IMR-90 (cell line): ENCODE measurements at regions not wholly inside any gene's neighbourhood (a gene's known extent, or its start where the extent isn't known, plus 50 kb on each side); places are given as distances from the start of the nearest gene placed in this dataset.
"Not testable (repeated sequence)": the region's sequence is repeated elsewhere in the genome, so short reads cannot be mapped to it uniquely, and the experiment has no call there.

Experiments used
- ATAC-seq: fragments of 200-7000 bp; cut with Tn5 transposase; 2 replicates; pipeline ENCODE4 v1.9.1; 2020; ENCODE audit warnings: low read depth, mild to moderate bottlenecking, moderate library complexity
- BruUV-seq: library from RNA; stranded (reverse); fragments of 400-500 nt; replicated peaks from 2 replicates; lab custom pipeline; 2021; lab: Mats Ljungman, UMichigan
- CTCF ChIA-PET: fragments of 300-600 bp; formaldehyde crosslinking; extraction: SDS; loops from one replicate; lab custom pipeline; 2021; ENCODE audit warnings: antibody characterized with exemption; lab: Yijun Ruan, JAX
- POLR2A ChIA-PET: fragments of 300-600 bp; sonication (Branson Sonifier 250); formaldehyde crosslinking; loops from one replicate; lab custom pipeline; 2022; ENCODE audit warnings: antibody characterized with exemption; ENCODE audit not compliant: unreplicated experiment; lab: Charles Lee
- DNase-seq: peaks from one replicate; pipeline ENCODE4 v3.0.0; 2013
- H2AFZ ChIP-seq: replicated peaks from 2 replicates; pipeline ENCODE3; 2013; ENCODE audit warnings: low read length, mild to moderate bottlenecking; ENCODE audit not compliant: poor library complexity
- H2AK5ac ChIP-seq: 2 replicates; pipeline ENCODE4 v1.6.1; 2013; ENCODE audit warnings: low read depth, low read length, inconsistent platforms
- H2AK9ac ChIP-seq: replicated peaks from 2 replicates; pipeline ENCODE3; 2013; ENCODE audit warnings: mild to moderate bottlenecking, low read depth, low read length, moderate library complexity; ENCODE audit not compliant: poor library complexity
- H2BK120ac ChIP-seq: 2 replicates; pipeline ENCODE4 v1.6.1; 2013; ENCODE audit warnings: low read depth, low read length, inconsistent platforms
- H2BK15ac ChIP-seq: 3 replicates; pipeline ENCODE4 v1.6.1; 2013; ENCODE audit warnings: low read depth, low read length, inconsistent platforms
- H2BK20ac ChIP-seq: 2 replicates; pipeline ENCODE4 v1.6.1; 2013; ENCODE audit warnings: low read depth, mild to moderate bottlenecking, inconsistent platforms, low read length, moderate library complexity
- H2BK5ac ChIP-seq: 2 replicates; pipeline ENCODE4 v1.6.1; 2013; ENCODE audit warnings: mild to moderate bottlenecking, low read depth, low read length, inconsistent platforms; ENCODE audit not compliant: poor library complexity, severe bottlenecking
- H3K14ac ChIP-seq: replicated peaks from 2 replicates; pipeline ENCODE4 v1.6.1; 2013; ENCODE audit warnings: low read depth, low read length, inconsistent platforms
- H3K18ac ChIP-seq: 2 replicates; pipeline ENCODE4 v1.6.1; 2013; ENCODE audit warnings: low read depth, low read length, control low read depth
- H3K23ac ChIP-seq: 2 replicates; pipeline ENCODE4 v1.6.1; 2013; ENCODE audit warnings: low read depth, low read length, inconsistent platforms
- H3K27ac ChIP-seq: 2 replicates; pipeline ENCODE4 v1.5.1; 2013; ENCODE audit warnings: mild to moderate bottlenecking, control low read depth, low read length; ENCODE audit not compliant: insufficient read depth
- H3K27me3 ChIP-seq: 2 replicates; pipeline ENCODE4 v1.6.1; 2013; ENCODE audit warnings: low read length; ENCODE audit not compliant: control insufficient read depth, insufficient read depth
- H3K36me3 ChIP-seq: 2 replicates; pipeline ENCODE4 v1.6.1; 2013; ENCODE audit warnings: low read length, mixed read lengths; ENCODE audit not compliant: control insufficient read depth, insufficient read depth
- H3K4ac ChIP-seq: 2 replicates; pipeline ENCODE4 v1.6.1; 2013; ENCODE audit warnings: low read depth, low read length, inconsistent platforms
- H3K4me1 ChIP-seq: 2 replicates; pipeline ENCODE4 v1.6.1; 2013; ENCODE audit warnings: low read length, mixed read lengths; ENCODE audit not compliant: control insufficient read depth, insufficient read depth
- H3K4me2 ChIP-seq: 2 replicates; pipeline ENCODE4 v1.6.1; 2013; ENCODE audit warnings: low read depth, mild to moderate bottlenecking, control low read depth, low read length, moderate library complexity
- H3K4me3 ChIP-seq: 2 replicates; pipeline ENCODE4 v1.5.1; 2013; ENCODE audit warnings: low read depth, mild to moderate bottlenecking, control low read depth, low read length, moderate library complexity; ENCODE audit not compliant: insufficient read depth
- H3K56ac ChIP-seq: 2 replicates; pipeline ENCODE4 v1.6.1; 2013; ENCODE audit warnings: low read length, inconsistent platforms; ENCODE audit not compliant: insufficient read depth; ENCODE audit errors: extremely low read depth
- H3K79me1 ChIP-seq, 2 experiments: 2 replicates each; pipeline ENCODE4 v1.6.1; 2013; ENCODE audit warnings: low read length in 2 of 2, inconsistent platforms in 1 of 2, low read depth in 1 of 2
- H3K9ac ChIP-seq: 2 replicates; pipeline ENCODE4 v1.6.1; 2013; ENCODE audit warnings: low read depth, low read length, control low read depth
- H3K9me1 ChIP-seq: 2 replicates; pipeline ENCODE4 v1.6.1; 2013; ENCODE audit warnings: low read length, inconsistent platforms; ENCODE audit not compliant: insufficient read depth
- H3K9me3 ChIP-seq: 2 replicates; pipeline ENCODE4 v1.6.1; 2013; ENCODE audit warnings: low read length; ENCODE audit not compliant: control insufficient read depth, insufficient read depth
- H4K20me1 ChIP-seq: 2 replicates; pipeline ENCODE4 v1.6.1; 2013; ENCODE audit warnings: low read length, inconsistent platforms; ENCODE audit not compliant: insufficient read depth
- H4K5ac ChIP-seq: 2 replicates; pipeline ENCODE4 v1.6.1; 2013; ENCODE audit warnings: mild to moderate bottlenecking, low read depth, low read length, control low read depth
- H4K8ac ChIP-seq, 2 experiments: 2 replicates each; pipeline ENCODE4 v1.6.1; 2013; ENCODE audit warnings: low read depth in 2 of 2, low read length in 2 of 2, control low read depth in 1 of 2, inconsistent platforms in 1 of 2
- H4K91ac ChIP-seq: 2 replicates; pipeline ENCODE4 v1.6.1; 2013; ENCODE audit warnings: low read depth, low read length, inconsistent platforms; ENCODE audit not compliant: insufficient read depth
- WGBS, 2 experiments: methylation state at CpG; one replicate each; pipeline versions ENCODE4 v1.1.5 to v1.1.7; 2013; ENCODE audit warnings: missing lambda C conversion rate in 2 of 2; ENCODE audit not compliant: insufficient read length in 1 of 2; ENCODE audit errors: extremely low coverage in 2 of 2; 5-methylcytosine and 5-hydroxymethylcytosine counted together
- dilution Hi-C: fragments of 300-500 bp; cut with HindIII; formaldehyde crosslinking; loops from one replicate; pipeline ENCODE4 v1.14.3; 2018; ENCODE audit warnings: low sequenced_read_pairs; ENCODE audit not compliant: unreplicated experiment
- in situ Hi-C: fragments of 300-500 bp; cut with MboI; formaldehyde crosslinking; loops from 3 replicates; pipeline ENCODE4 v1.14.3; 2019; ENCODE audit warnings: low sequenced_read_pairs, inconsistent platforms, mixed read lengths
- intact Hi-C: fragments of 100-400 bp; cut with micrococcal nuclease; formaldehyde crosslinking; loops from 2 replicates; pipeline ENCODE4 v1.10.0; 2022

DNA sequence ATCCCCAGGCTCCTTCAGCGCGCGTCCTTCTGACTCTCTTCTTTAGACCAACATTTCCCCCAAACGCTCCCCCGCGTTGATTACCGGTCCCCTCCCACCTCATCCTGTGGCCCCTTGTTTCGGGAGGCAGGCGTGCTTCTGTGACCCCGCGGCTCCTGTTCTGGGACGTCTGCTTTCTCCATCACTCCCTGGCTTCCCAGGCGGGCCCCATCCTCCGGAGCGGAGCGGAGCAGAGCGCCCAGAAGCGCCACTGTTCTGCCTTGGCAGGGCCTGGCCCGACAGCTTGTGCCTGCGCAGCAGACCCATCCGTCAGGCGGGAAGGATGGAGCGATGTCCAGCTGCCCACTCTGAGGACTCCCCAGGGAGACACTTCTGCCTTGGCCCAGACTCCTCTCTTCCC, 1689.8 kb upstream of the DEFB115 start:
- H3K27ac ChIP-seq, H3K14ac ChIP-seq, CTCF ChIA-PET, H3K23ac ChIP-seq, H2BK120ac ChIP-seq, BruUV-seq, H3K56ac ChIP-seq, H4K5ac ChIP-seq, H2AK5ac ChIP-seq, H3K36me3 ChIP-seq, H3K4ac ChIP-seq, in situ Hi-C loops, H4K8ac ChIP-seq, H3K4me2 ChIP-seq, H2AFZ ChIP-seq, H2BK15ac ChIP-seq, H3K27me3 ChIP-seq, H4K91ac ChIP-seq, intact Hi-C loops, H2BK5ac ChIP-seq, H4K20me1 ChIP-seq, H3K9me1 ChIP-seq, dilution Hi-C loops, H3K79me1 ChIP-seq, DNase-seq, H2BK20ac ChIP-seq, H3K9ac ChIP-seq, ATAC-seq, H3K4me3 ChIP-seq, H3K4me1 ChIP-seq, H3K18ac ChIP-seq, H3K9me3 ChIP-seq, H2AK9ac ChIP-seq, POLR2A ChIA-PET: not testable (repeated sequence)
- no CpG with 5 or more reads among the region's 23 CpGs for WGBS, 2 experiments

DNA sequence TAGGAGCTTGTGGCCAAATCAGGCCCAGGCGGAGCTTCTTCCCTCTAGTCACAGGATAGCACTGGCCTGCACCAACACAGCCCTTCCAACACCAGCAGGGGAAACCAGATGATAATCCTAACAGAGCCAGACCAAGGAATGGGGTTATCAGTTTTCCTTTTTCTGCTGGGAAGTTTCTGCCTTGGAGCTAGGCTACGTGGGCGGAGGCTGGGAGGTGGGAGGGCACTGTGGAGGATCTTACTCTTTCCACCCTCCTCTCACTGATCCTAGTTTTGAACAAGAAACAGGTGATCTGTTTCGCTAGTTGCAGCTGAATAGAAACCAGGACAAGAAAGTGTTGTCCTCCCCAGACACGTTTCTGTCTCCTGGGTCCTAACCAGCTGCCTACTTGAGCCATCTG, 1687.3 kb upstream of the DEFB115 start:
- ATAC-seq, H2AFZ ChIP-seq, CTCF ChIA-PET, in situ Hi-C loops, H2AK9ac ChIP-seq, H3K9me1 ChIP-seq, H4K91ac ChIP-seq, H3K27ac ChIP-seq, H3K4ac ChIP-seq, DNase-seq, H2BK5ac ChIP-seq, H2AK5ac ChIP-seq, H3K36me3 ChIP-seq, POLR2A ChIA-PET, H2BK20ac ChIP-seq, H3K4me2 ChIP-seq, H2BK15ac ChIP-seq, H3K27me3 ChIP-seq, H3K56ac ChIP-seq, intact Hi-C loops, dilution Hi-C loops, BruUV-seq, H4K20me1 ChIP-seq, H3K14ac ChIP-seq, H3K18ac ChIP-seq, H3K4me1 ChIP-seq, H3K9me3 ChIP-seq, H2BK120ac ChIP-seq, H4K5ac ChIP-seq, H4K8ac ChIP-seq, H3K4me3 ChIP-seq, H3K23ac ChIP-seq, H3K9ac ChIP-seq, H3K79me1 ChIP-seq: not testable (repeated sequence)
- no CpG with 5 or more reads among the region's 5 CpGs for WGBS, 2 experiments
